SK-N-SH treated with all-trans-retinoic acid at 6 μM for 48 hours (cell line): ENCODE measurements at regions not wholly inside any gene's neighbourhood (a gene's known extent, or its start where the extent isn't known, plus 50 kb on each side); places are given as distances from the start of the nearest gene placed in this dataset.

Experiments used
- CSRNP3 ChIP-seq: fragments of 250-450 bp; sonication (Bioruptor Pico); IDR thresholded peaks from 2 replicates; pipeline ENCODE4 v1.5.1; 2021; ENCODE audit warnings: mild to moderate bottlenecking, moderate library complexity
- GLIS3 ChIP-seq: fragments of 250-450 bp; sonication (Bioruptor Pico); IDR thresholded peaks from 2 replicates; pipeline ENCODE4 v1.5.0; 2020; ENCODE audit warnings: mild to moderate bottlenecking, moderate library complexity
- ISL1 ChIP-seq: fragments of 250-450 bp; sonication (Bioruptor Pico); IDR thresholded peaks from 2 replicates; pipeline ENCODE4 v2.1.2; 2022; ENCODE audit warnings: mild to moderate bottlenecking, moderate library complexity
- OSR1 ChIP-seq: fragments of 250-450 bp; sonication (Bioruptor Pico); IDR thresholded peaks from 2 replicates; pipeline ENCODE4 v1.8.0; 2022; ENCODE audit warnings: moderate library complexity, mild to moderate bottlenecking, inconsistent platforms
- PATZ1 ChIP-seq: fragments of 250-450 bp; sonication (Bioruptor Pico); IDR thresholded peaks from 2 replicates; pipeline ENCODE4 v1.8.0; 2020; ENCODE audit warnings: mild to moderate bottlenecking, moderate library complexity, borderline replicate concordance
- RARB ChIP-seq: fragments of 250-450 bp; sonication (Bioruptor Pico); IDR thresholded peaks from 2 replicates; pipeline ENCODE4 v1.8.0; 2021; ENCODE audit warnings: mild to moderate bottlenecking, moderate library complexity
- ZFP30 ChIP-seq: fragments of 450-650 bp; formaldehyde crosslinking; IDR thresholded peaks from 2 replicates; pipeline ENCODE4 v1.5.0; 2022; ENCODE audit warnings: mild to moderate bottlenecking, moderate library complexity
- ZNF8 ChIP-seq: fragments of 450-650 bp; formaldehyde crosslinking; IDR thresholded peaks from 2 replicates; pipeline ENCODE4 v1.5.0; 2020; ENCODE audit warnings: mild to moderate bottlenecking, moderate library complexity

GRCh38 chr6:27088068-27088467, 159.4 kb upstream of the PRSS16 start:
- TF ChIP-seq RARB: no peak
- TF ChIP-seq ZNF8 (CRISPR knock-in tag): no peak
- no peak for TF ChIP-seq GLIS3 (CRISPR knock-in tag)
- TF ChIP-seq ISL1 (CRISPR knock-in tag): no peak
- no peak for TF ChIP-seq OSR1 (CRISPR knock-in tag)
- TF ChIP-seq CSRNP3 (CRISPR knock-in tag): no peak
- TF ChIP-seq ZFP30 (CRISPR knock-in tag): no peak
- no peak for TF ChIP-seq PATZ1 (CRISPR knock-in tag)
